Activated T-helper 1 cell treated with anti-CD3 and anti-CD28 coated beads, Interleukin-12 subunit alpha, Interleukin-12 subunit beta, Interleukin-2, Interleukin-4 antibody, amounts not matched to agents 30 ng/mL and 10 ng/mL and 1 ng/mL, durations not matched to agents 14 hours and 24 hours and 36 hours (primary cell): ENCODE measurements at regions not wholly inside any gene's neighbourhood (a gene's known extent, or its start where the extent isn't known, plus 50 kb on each side); places are given as distances from the start of the nearest gene placed in this dataset.
"Not testable (repeated sequence)": the region's sequence is repeated elsewhere in the genome, so short reads cannot be mapped to it uniquely, and the experiment has no call there.

Source experiments
- DNase-seq: peaks from one replicate; pipeline ENCODE4 v3.0.0; 2021; ENCODE audit warnings: low spot score
- H3K27ac Mint-ChIP-seq: one replicate; pipeline ENCODE4 v1.8.0; 2021; ENCODE audit warnings: mild to moderate bottlenecking, mixed read lengths
- H3K27me3 Mint-ChIP-seq: one replicate; pipeline ENCODE4 v1.8.0; 2022; ENCODE audit warnings: mild to moderate bottlenecking, moderate library complexity, mixed read lengths; ENCODE audit not compliant: insufficient read depth
- H3K36me3 Mint-ChIP-seq: one replicate; pipeline ENCODE4 v1.8.0; 2021; ENCODE audit warnings: low read depth, mixed read lengths
- H3K4me1 Mint-ChIP-seq: one replicate; pipeline ENCODE4 v1.8.0; 2021; ENCODE audit warnings: low read depth, mixed read lengths
- H3K4me3 Mint-ChIP-seq: one replicate; pipeline ENCODE4 v1.8.0; 2021; ENCODE audit warnings: mild to moderate bottlenecking, moderate library complexity, mixed read lengths
- H3K9me3 Mint-ChIP-seq: one replicate; pipeline ENCODE4 v1.8.0; 2021; ENCODE audit warnings: mixed read lengths
- intact Hi-C: fragments of 100-400 bp; cut with micrococcal nuclease; formaldehyde crosslinking; loops from one replicate; pipeline ENCODE4 v1.15.1; 2024

- intact Hi-C loops, H3K9me3 Mint-ChIP-seq, H3K36me3 Mint-ChIP-seq: not testable (repeated sequence)
These were observed 423.7 kb upstream of the KCNMB2 start for GRCh38 chr3:178112552-178112951.

DNA sequence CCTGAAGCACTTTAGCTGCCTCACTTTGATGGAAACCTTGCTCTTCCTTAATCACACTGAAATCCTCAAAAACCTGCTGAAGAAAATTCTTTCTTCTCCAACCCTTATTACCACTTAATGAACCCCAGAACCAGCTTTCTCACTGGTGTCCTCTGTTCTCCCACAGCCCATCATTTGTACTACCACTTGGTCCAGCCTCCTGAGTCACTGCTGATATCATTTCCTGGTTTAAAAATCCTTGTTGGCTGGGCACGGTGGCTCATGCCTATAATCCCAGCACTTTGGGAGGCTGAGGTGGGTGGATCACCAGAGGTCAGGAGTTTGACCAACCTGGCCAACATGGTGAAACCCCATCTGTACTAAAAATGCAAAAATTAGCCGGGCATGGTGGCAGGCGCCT lies 418.6 kb upstream of the KCNMB2 start:
- H3K4me1 Mint-ChIP-seq = no peaks in the 10 kb centered on the region
- H3K9me3 Mint-ChIP-seq = peaks cover 17% of the 10 kb centered on the region
- peaks cover 3% of the 10 kb centered on the region for H3K36me3 Mint-ChIP-seq
- no peaks in the 10 kb centered on the region for H3K27me3 Mint-ChIP-seq
- H3K4me3 Mint-ChIP-seq = no peak overlapping the region
- H3K27ac Mint-ChIP-seq = no peak overlapping the region
- intact Hi-C loops = no loop called here
- no peak for DNase-seq

More at GRCh38 chr3:178112552-178112951, 423.7 kb upstream of the KCNMB2 start:
- DNase-seq, H3K27ac Mint-ChIP-seq, H3K27me3 Mint-ChIP-seq, H3K4me3 Mint-ChIP-seq, H3K4me1 Mint-ChIP-seq: not testable (repeated sequence)

GRCh38 chr3:178119608-178120295 lies 416.5 kb upstream of the KCNMB2 start:
- H3K36me3 Mint-ChIP-seq, H3K4me3 Mint-ChIP-seq, DNase-seq, intact Hi-C loops, H3K4me1 Mint-ChIP-seq, H3K27ac Mint-ChIP-seq, H3K27me3 Mint-ChIP-seq: not testable (repeated sequence)
- peaks cover 17% of the 10 kb centered on the region for H3K9me3 Mint-ChIP-seq

DNA sequence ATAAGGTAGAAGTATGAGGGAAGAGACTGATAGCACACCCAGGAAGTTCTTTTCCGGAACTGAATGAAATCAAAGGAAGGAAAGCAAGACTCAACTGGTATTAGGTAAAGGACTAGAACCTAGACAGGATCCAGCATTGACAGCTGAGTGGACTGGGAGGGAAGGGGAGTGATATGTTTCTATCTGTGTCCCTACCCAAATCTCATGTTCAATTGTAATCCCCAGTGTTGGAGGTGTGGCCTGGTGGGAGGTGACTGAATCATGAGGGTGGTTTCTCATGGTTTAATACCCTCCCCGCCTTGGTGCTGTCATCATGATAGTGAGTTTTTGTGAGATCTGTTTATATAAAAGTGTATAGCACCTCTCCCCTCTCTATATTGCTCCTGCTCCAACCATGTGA lies 415.9 kb upstream of the KCNMB2 start:
- intact Hi-C loops = no loop called here
- Mint-ChIP-seq H3K4me3 (no peak overlapping the region), H3K36me3 (peaks cover 3% of the 10 kb centered on the region), H3K4me1 (no peaks in the 10 kb centered on the region), H3K9me3 (peaks cover 17% of the 10 kb centered on the region), H3K27ac (no peak overlapping the region), H3K27me3 (no peaks in the 10 kb centered on the region)
- DNase-seq = no peak

GRCh38 chr3:178126686-178127085 lies 409.6 kb upstream of the KCNMB2 start:
- no peak overlapping the region for H3K27ac Mint-ChIP-seq
- no peak for DNase-seq
- H3K27me3 Mint-ChIP-seq = no peaks in the 10 kb centered on the region
- no peaks in the 10 kb centered on the region for H3K36me3 Mint-ChIP-seq
- H3K4me3 Mint-ChIP-seq = no peak overlapping the region
- intact Hi-C loops = no loop called here
- no peaks in the 10 kb centered on the region for H3K4me1 Mint-ChIP-seq
- H3K9me3 Mint-ChIP-seq = no peaks in the 10 kb centered on the region

GRCh38 chr3:178127221-178127620 lies 409.0 kb upstream of the KCNMB2 start:
- Mint-ChIP-seq H3K27ac (no peak overlapping the region), H3K4me3 (no peak overlapping the region), H3K27me3 (no peaks in the 10 kb centered on the region), H3K9me3 (no peaks in the 10 kb centered on the region), H3K36me3 (no peaks in the 10 kb centered on the region), H3K4me1 (no peaks in the 10 kb centered on the region)
- intact Hi-C loops = no loop called here
- no peak for DNase-seq

DNA sequence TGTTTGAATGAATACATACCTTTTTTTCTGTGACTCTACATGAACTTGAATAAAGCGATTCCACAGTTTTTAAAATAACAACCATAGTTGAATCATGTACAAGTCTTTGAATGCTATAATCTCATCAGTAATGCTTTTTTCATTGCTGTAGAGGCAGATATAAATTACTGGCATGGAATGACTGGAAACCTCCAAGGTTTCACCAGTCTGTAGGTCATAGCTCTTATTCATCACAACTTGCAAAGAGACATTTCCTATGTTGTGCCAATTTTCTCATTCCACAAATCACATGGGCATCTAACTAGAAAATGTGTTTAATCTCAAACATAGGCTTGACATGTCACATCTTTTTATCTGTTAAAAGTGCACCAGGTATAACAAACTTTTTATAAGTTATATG lies 407.1 kb upstream of the KCNMB2 start:
- intact Hi-C loops = no loop called here
- Mint-ChIP-seq H3K9me3 (no peaks in the 10 kb centered on the region), H3K36me3 (no peaks in the 10 kb centered on the region), H3K4me3 (no peak overlapping the region), H3K27me3 (no peaks in the 10 kb centered on the region), H3K4me1 (no peaks in the 10 kb centered on the region), H3K27ac (no peak overlapping the region)
- DNase-seq = no peak

DNA sequence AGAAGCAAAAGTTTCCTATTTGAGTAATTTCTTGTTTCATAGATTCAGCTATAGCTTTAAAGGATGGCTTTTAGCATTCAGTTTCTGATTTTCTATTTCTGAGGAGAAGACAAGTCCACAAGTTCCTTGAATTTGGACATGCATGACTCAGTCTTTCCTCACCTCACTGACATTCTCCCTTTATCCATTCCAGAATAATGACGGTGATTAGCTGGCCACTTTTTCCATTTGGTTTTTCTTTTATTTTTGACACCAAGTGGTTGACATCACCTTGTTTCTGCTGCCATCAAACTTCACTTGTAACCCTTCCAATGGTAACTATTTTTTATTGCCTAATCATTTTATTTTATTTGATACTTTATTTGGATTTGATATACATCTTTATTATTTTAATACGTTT lies 404.4 kb upstream of the KCNMB2 start:
- no peak overlapping the region for H3K27ac Mint-ChIP-seq
- H3K9me3 Mint-ChIP-seq = peaks cover 8% of the 10 kb centered on the region
- no peak overlapping the region for H3K4me3 Mint-ChIP-seq
- no peaks in the 10 kb centered on the region for H3K4me1 Mint-ChIP-seq
- H3K27me3 Mint-ChIP-seq = peaks cover 2% of the 10 kb centered on the region
- intact Hi-C loops = no loop called here
- no peak for DNase-seq
- no peaks in the 10 kb centered on the region for H3K36me3 Mint-ChIP-seq

DNA sequence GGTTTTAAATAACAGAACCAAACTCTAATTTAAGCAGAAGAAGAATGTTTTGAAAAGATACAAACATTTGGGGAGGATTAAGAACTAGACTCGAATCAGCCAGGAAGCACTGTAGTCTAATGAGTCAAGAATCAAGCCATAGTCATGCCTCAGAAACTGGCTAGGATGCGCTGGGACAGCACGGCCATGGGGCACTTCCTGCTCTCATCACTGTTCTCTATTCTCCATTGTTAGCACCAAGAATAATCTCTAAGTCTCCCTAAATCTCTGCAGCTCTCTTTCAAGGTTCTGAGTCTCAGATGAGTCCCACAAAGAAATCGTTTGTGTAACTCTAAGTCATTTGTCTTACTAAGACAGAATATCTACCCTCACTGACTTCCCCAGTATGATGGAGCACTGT lies 399.0 kb upstream of the KCNMB2 start:
- DNase-seq = no peak
- H3K4me3 Mint-ChIP-seq = no peak overlapping the region
- H3K4me1 Mint-ChIP-seq = no peaks in the 10 kb centered on the region
- H3K27me3 Mint-ChIP-seq = peaks cover 2% of the 10 kb centered on the region
- intact Hi-C loops = no loop called here
- peaks cover 12% of the 10 kb centered on the region for H3K9me3 Mint-ChIP-seq
- H3K36me3 Mint-ChIP-seq = no peaks in the 10 kb centered on the region
- no peak overlapping the region for H3K27ac Mint-ChIP-seq

GRCh38 chr3:178137831-178138230 lies 398.4 kb upstream of the KCNMB2 start:
- Mint-ChIP-seq H3K4me1 (no peaks in the 10 kb centered on the region), H3K36me3 (no peaks in the 10 kb centered on the region), H3K9me3 (peaks cover 12% of the 10 kb centered on the region), H3K27ac (no peak overlapping the region), H3K4me3 (no peak overlapping the region), H3K27me3 (peaks cover 2% of the 10 kb centered on the region)
- intact Hi-C loops = no loop called here
- no peak for DNase-seq

DNA sequence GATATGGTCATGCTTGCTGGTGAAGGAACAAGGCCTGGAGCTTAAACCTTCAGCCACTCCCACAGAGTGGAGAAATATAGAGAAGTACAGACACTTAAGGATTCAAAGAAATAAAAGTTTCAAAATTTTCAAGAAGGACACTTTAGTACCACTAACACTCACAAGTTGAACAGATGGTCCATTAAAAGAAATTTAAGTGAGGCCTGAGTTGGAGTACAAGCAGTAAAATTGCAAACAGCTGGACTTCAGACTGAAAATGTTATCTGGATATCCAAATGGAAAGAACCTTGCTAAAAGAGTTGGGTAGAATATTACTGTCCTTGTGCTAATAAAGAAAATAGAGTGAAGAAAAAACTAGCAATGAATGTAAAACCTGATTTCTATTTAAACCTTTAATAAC lies 397.1 kb upstream of the KCNMB2 start:
- H3K4me3 Mint-ChIP-seq = no peak overlapping the region
- peaks cover 12% of the 10 kb centered on the region for H3K9me3 Mint-ChIP-seq
- H3K4me1 Mint-ChIP-seq = no peaks in the 10 kb centered on the region
- no peak overlapping the region for H3K27ac Mint-ChIP-seq
- intact Hi-C loops = no loop called here
- no peaks in the 10 kb centered on the region for H3K36me3 Mint-ChIP-seq
- no peak for DNase-seq
- peaks cover 2% of the 10 kb centered on the region for H3K27me3 Mint-ChIP-seq

DNA sequence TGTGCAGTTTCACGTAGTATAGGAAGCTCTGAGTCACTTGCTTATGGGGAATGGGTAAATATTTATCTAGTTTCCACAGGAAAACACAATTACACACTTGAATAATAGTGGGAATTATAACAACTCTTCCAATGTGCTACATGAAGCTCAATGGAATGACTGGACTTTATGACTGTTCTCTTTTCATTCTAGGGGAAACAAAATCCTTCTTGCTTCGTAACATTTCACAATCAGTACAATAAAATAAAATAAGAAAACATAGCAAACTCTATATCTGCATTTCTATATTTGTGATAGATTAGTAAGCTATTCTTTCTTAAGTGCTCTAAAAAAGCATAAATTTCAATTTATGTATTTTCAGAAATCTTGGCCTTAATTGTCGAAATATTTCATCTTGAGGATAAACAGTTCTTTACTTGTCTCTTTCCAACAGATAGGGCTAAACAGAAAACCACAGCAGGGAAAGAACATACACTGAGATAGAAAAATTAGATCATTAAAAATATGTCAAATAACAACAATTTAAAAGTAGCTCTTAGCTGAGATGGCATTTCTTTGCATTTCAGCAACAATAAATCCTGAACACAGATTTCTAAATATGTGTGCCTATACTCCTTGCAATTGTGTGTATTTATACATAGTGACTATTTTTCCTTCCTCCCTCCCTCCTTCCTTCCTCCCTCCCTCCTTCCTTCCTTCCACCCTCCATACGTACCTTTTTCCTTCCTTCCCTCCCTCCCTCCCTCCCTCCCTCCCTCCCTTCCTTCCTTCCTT lies 395.5 kb upstream of the KCNMB2 start:
- H3K4me1 Mint-ChIP-seq = no peaks in the 10 kb centered on the region
- peaks cover 4% of the 10 kb centered on the region for H3K9me3 Mint-ChIP-seq
- DNase-seq = no peak
- H3K27ac Mint-ChIP-seq = no peak overlapping the region
- H3K36me3 Mint-ChIP-seq = no peaks in the 10 kb centered on the region
- H3K4me3 Mint-ChIP-seq = no peak overlapping the region
- H3K27me3 Mint-ChIP-seq = no peaks in the 10 kb centered on the region
- intact Hi-C loops = no loop called here

DNA sequence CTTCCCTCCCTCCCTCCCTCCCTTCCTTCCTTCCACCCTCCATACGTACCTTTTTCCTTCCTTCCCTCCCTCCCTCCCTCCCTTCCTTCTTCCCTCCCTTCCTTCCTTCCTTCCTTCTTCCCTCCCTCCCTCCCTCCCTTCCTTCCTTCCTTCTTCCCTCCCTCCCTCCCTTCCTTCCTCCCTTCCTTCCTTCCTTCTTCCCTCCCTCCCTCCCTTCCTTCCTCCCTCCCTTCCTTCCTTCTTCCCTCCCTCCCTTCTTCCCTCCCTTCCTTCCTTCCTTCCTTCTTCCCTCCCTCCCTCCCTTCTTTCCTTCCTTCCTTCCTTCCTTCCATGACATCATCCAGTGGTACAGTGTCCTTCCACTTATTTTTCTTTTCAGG lies 394.9 kb upstream of the KCNMB2 start:
- H3K27ac Mint-ChIP-seq, H3K4me1 Mint-ChIP-seq, H3K27me3 Mint-ChIP-seq, DNase-seq, intact Hi-C loops, H3K4me3 Mint-ChIP-seq, H3K9me3 Mint-ChIP-seq, H3K36me3 Mint-ChIP-seq: not testable (repeated sequence)
